Esophagus squamous epithelium (tissue), 4 donors: ENCODE measurements at regions not wholly inside any gene's neighbourhood (a gene's known extent, or its start where the extent isn't known, plus 50 kb on each side); places are given as distances from the start of the nearest gene placed in this dataset.

ENCODE experiments used
- CTCF ChIP-seq, 6 experiments: fragments of 450-650 bp in 4 of 6; fragments of 200-600 bp in 2 of 6; sonication (generic) in 2 of 6; IDR thresholded peaks; one replicate each; pipeline ENCODE4 v1.5.1; 2016 to 2019; ENCODE audit warnings: antibody characterized with exemption in 6 of 6, mild to moderate bottlenecking in 4 of 6, moderate library complexity in 4 of 6
- POLR2A ChIP-seq, 4 donors: fragments of 450-650 bp; IDR thresholded peaks; one replicate each; pipeline ENCODE4 v1.6.1; 2017; ENCODE audit warnings: antibody characterized with exemption in 4 of 4, mild to moderate bottlenecking in 4 of 4, moderate library complexity in 3 of 4

GRCh38 chr5:143561219-143561618 is 157.7 kb upstream of the NR3C1 start:
- TF ChIP-seq CTCF (IDR thresholded peaks at IDR 0.05) (no peak), POLR2A (IDR thresholded peaks at IDR 0.05) (no peak)
